GM12892 (cell line): ENCODE measurements at regions not wholly inside any gene's neighbourhood (a gene's known extent, or its start where the extent isn't known, plus 50 kb on each side); places are given as distances from the start of the nearest gene placed in this dataset.

Source experiments
- POLR2A ChIP-seq: IDR thresholded peaks from 2 replicates; pipeline ENCODE4 v1.6.1; 2011; ENCODE audit warnings: low read depth, low read length, control low read depth
- POLR2AphosphoS5 ChIP-seq: IDR thresholded peaks from 2 replicates; pipeline ENCODE4 v1.6.1; 2011; ENCODE audit warnings: low read depth, low read length, control low read depth
- TAF1 ChIP-seq: IDR thresholded peaks from 2 replicates; pipeline ENCODE4 v1.6.1; 2011; ENCODE audit warnings: low read depth, mild to moderate bottlenecking, control low read depth, low read length, borderline replicate concordance

DNA sequence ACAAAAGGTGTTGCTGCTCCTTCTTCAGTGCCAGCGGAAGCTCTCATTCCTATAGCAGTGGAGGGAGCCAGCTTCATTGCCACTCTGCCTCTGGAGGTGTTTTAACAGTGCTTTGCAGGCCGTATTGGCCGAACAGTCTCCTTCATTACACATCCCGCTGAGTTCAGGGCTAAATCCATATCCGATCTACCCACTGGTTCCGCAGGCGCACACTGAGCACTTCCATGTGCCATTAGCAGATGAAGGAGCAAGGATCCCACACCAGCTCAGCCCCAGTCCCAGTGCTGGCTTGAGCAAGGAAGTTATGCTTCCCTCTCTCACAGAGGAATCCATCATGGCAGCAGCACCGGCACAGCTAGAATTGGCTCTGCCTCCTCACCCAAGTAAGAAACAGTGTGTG, 121.2 kb upstream of the IRX2 start:
- no peak for TF ChIP-seq POLR2A
- no peak for TF ChIP-seq POLR2AphosphoS5
- no peak for TF ChIP-seq TAF1
